ENCODE measurements at regions not wholly inside any gene's neighbourhood (a gene's known extent, or its start where the extent isn't known, plus 50 kb on each side); places are given as distances from the start of the nearest gene placed in this dataset.

DNA sequence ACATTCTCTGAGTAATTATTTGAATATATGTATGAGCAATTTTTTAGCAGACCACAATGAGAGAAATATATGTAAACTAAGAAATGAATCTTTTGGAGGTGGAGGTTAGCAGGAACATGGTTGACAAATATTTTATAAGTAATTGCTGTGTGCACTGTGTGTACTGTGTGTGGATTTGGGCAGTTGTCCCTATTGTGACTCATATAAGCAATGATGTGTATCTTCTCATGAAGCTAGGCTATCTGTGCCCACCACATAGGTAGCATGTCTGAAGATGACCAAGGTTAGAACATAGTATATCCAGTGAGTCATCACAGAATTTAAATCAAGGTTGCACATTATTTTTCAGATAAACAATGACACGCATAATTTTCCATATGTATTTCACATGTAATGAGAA, 713.9 kb upstream of the GBE1 start:
- peak; percentile 2 for DNase-seq (ENCODE audit: low read depth)
- no peak overlapping the region for H3K4me3 ChIP-seq (ENCODE audit: low read length)
- TF ChIP-seq, protein P1, sequence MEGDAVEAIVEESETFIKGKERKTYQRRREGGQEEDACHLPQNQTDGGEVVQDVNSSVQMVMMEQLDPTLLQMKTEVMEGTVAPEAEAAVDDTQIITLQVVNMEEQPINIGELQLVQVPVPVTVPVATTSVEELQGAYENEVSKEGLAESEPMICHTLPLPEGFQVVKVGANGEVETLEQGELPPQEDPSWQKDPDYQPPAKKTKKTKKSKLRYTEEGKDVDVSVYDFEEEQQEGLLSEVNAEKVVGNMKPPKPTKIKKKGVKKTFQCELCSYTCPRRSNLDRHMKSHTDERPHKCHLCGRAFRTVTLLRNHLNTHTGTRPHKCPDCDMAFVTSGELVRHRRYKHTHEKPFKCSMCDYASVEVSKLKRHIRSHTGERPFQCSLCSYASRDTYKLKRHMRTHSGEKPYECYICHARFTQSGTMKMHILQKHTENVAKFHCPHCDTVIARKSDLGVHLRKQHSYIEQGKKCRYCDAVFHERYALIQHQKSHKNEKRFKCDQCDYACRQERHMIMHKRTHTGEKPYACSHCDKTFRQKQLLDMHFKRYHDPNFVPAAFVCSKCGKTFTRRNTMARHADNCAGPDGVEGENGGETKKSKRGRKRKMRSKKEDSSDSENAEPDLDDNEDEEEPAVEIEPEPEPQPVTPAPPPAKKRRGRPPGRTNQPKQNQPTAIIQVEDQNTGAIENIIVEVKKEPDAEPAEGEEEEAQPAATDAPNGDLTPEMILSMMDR (IDR thresholded peaks at IDR 0.05; ENCODE audit: insufficient read depth, low read depth, low read length, missing control alignments) = no peak

- TF ChIP-seq, protein P1 (IDR thresholded peaks at IDR 0.05; ENCODE audit: insufficient read depth, low read depth, low read length, missing control alignments) = no peak
- peak; percentile 90 for DNase-seq (ENCODE audit: low read depth)
- no peak overlapping the region for H3K4me3 ChIP-seq (ENCODE audit: low read length)
These were observed 713.3 kb upstream of the GBE1 start for GRCh38 chr3:82474711-82475110.

- TF ChIP-seq, protein P1 (IDR thresholded peaks at IDR 0.05; ENCODE audit: insufficient read depth, low read depth, low read length, missing control alignments) = no peak
- no peak overlapping the region for H3K4me3 ChIP-seq (ENCODE audit: low read length)
- peak; percentile 90 for DNase-seq (ENCODE audit: low read depth)
These were observed 712.6 kb upstream of the GBE1 start for GRCh38 chr3:82473864-82474541.

GRCh38 chr3:82467051-82467450, 705.6 kb upstream of the GBE1 start:
- TF ChIP-seq, protein P1 (IDR thresholded peaks at IDR 0.05; ENCODE audit: insufficient read depth, low read depth, low read length, missing control alignments) = no peak
- peak; percentile 61 for DNase-seq (ENCODE audit: low read depth)
- H3K4me3 ChIP-seq (ENCODE audit: low read length) = no peak overlapping the region

- no peak for DNase-seq (ENCODE audit: low read depth)
- TF ChIP-seq, protein P1 (IDR thresholded peaks at IDR 0.05; ENCODE audit: insufficient read depth, low read depth, low read length, missing control alignments) = no peak
- no peak overlapping the region for H3K4me3 ChIP-seq (ENCODE audit: low read length)
These were observed 701.5 kb upstream of the GBE1 start for GRCh38 chr3:82462977-82463376.

DNA sequence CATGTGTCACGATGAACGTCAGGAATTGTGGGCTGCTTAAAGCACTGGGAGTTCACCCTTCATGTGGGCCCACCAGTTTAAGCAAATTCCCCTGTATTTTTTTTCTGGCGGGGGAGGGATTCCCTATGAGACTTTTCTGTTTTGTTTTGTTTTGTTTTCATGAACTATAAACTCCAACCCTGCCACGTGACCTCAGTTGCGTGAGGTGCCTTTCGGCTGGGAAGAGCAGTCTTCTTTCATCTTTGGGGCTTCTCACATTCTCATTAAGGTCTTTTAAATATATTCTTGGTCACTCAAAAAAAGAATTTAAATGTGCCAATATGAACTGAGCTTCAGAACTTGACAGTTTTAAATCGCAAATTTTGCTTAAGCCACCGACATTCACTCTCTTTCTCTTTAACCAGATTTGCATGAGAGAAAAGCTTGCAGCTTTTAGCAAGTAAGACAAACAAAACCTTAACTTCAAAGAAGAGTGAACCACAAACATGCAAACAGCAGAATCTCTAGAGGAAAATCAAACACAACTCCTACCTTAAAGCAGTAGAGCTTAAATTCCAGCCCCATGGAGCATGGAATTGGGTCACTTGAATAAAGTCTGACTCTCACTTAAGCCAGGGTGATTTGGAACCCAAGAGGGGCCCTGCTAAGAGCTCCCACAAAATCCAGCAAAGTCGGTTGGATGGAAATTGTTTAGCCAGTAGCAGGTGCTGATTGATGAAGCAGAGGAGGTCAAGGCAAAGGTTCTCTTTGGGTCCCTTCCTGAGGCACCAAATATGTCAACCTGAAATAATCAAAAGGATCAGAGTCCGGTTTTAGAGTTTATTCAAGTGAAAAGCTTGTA, 699.8 kb upstream of the GBE1 start:
- no peak for DNase-seq (ENCODE audit: low read depth)
- TF ChIP-seq, protein P1 (IDR thresholded peaks at IDR 0.05; ENCODE audit: insufficient read depth, low read depth, low read length, missing control alignments) = no peak
- H3K4me3 ChIP-seq (ENCODE audit: low read length) = no peak overlapping the region

All from epithelial cell of esophagus (primary cell).